ENCODE measurements at regions not wholly inside any gene's neighbourhood (a gene's known extent, or its start where the extent isn't known, plus 50 kb on each side); places are given as distances from the start of the nearest gene placed in this dataset.

- no peak for DNase-seq
Measured at GRCh38 chr9:81480828-81481604, 208.3 kb downstream of the TLE1 start.

DNA sequence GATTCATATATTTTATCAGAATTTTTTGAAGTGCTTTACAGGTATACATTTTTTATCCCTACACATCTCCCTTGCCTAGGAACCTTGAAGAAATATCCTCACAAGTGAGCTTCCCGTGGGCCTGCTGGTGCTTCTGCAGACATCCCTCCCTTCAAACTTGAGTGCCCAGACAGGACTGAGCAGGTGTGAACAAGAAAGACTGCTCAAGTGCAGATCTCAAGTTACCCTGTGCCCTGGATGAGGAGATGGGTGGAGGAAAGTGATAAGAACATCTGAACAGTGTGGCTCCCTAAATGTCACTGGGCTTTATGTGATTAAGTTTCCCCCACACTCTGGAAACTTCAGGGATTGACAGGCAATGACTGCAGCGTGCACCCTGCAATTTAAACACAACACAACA lies 209.8 kb downstream of the TLE1 start:
- no peak for DNase-seq

DNA sequence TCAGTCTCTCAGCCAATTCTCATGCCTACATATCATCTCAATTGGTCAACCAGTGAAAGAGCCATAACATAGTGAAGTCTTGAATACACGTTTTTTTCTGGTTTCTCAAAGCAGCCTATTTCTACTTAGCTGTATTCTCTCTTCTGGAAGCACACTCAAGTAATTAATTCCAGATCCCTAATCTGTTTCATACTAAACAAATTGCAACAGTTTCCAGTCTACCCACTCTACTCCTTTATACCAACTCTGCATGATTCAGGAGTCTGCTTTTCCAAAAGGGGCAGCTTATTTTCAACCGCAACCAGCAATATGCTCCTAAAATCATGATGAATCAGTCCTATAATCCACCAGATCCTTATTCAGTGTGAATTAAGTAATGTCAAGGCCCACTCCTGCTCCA lies 211.7 kb downstream of the TLE1 start:
- peak; percentile 85 for DNase-seq

- peak; percentile 31 for DNase-seq
Measured at GRCh38 chr9:81476813-81477490, 212.4 kb downstream of the TLE1 start.

- DNase-seq = no peak
Measured at GRCh38 chr9:81474792-81475191, 214.6 kb downstream of the TLE1 start.

- no peak for DNase-seq
Measured at GRCh38 chr9:81474125-81474524, 215.2 kb downstream of the TLE1 start.

- DNase-seq = no peak
Measured at GRCh38 chr9:81473708-81474107, 215.6 kb downstream of the TLE1 start.

DNA sequence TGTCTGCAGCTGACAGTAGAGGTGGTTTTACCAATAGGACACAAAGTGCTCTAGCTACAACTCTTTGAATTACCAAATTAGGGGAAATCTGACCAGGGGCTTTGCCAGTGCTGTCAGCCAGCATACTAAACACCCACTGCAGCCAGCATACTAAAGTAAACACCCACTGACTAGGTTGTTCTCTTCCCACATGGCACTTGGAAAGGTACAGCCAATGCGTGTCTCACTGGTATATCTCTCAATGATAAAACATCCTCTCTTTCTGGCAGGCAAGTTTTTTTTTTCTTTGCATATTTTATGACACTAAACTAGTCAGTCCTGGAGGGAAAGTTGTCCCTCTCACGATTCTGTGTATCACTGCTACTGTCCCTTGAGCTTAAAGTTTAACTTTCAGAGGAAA lies 216.1 kb downstream of the TLE1 start:
- DNase-seq = no peak

- no peak for DNase-seq
Measured at GRCh38 chr9:81472701-81473100, 216.6 kb downstream of the TLE1 start.

GRCh38 chr9:81470864-81471263 lies 218.5 kb downstream of the TLE1 start:
- DNase-seq = no peak

DNA sequence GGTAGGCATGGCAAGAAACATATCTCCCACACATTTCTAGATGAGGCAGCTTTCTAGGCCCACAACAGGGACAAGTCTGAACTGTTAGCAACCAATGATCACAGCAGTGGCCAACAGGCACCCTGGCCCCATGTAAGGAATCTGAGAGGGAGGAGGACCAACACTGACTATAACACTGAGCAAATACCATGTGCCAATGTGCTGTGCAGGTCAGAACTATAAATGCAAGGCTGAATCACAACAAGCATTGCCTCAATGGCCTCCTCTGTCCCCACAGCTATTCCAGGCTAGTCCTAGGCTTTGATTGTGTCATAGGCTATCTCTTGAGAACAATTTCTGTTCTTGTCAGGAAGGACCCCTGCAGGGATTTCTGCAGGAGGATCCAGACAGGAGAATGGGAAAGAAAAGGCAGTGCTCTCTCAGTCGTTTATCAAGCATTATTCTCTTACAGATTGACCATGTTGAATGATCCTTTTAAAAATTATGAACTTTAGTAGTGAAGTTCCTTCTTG lies 221.2 kb downstream of the TLE1 start:
- no peak for DNase-seq

- DNase-seq = no peak
Measured at GRCh38 chr9:81466981-81467380, 222.4 kb downstream of the TLE1 start.

DNA sequence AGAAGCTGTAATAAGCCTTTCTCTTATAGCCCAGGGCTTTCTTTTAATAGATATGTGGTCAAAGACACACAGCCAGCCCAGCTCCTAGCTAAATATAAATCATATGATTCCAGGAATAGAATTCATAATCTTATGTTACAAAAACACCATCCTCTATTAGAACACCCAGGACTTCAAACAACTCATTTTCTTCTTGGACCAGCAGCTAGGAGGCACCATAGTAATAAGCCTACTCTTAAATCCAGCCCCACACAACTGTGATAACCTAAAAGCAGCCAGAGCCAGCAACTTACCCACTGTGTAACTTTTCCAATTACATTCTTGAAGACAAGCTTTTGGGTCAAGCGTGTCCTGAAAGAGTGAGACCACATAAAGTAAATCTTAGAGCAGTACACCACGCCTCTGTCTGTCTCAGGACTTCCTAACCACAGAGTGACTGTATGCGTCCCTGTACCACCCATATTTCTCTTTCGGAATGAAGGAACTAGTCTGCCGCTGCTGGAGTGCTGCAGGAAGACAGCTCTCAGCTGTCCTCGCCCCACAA lies 223.8 kb downstream of the TLE1 start:
- DNase-seq = peak; percentile 25

- DNase-seq = peak; percentile 86
Measured at GRCh38 chr9:81462801-81463200, 226.5 kb downstream of the TLE1 start.

DNA sequence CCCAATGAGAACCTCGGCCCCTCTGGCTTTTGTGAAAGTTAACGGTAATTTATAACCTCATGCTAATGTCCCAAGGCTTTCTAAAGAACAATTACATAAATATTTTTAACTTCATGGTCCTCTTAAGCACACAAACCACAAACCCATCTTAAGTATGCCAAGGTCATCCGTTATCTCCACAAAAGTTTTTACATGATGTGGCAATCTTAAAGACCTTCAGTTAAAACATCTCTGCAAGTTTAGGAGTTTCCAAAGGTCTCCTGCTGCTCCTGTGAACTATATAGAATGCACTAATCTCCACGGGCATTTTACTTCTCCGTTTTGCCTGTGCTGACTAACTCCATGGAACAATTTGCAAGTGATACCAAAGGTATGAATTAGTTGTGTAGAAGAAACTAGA lies 228.2 kb downstream of the TLE1 start:
- DNase-seq = peak; percentile 31

DNA sequence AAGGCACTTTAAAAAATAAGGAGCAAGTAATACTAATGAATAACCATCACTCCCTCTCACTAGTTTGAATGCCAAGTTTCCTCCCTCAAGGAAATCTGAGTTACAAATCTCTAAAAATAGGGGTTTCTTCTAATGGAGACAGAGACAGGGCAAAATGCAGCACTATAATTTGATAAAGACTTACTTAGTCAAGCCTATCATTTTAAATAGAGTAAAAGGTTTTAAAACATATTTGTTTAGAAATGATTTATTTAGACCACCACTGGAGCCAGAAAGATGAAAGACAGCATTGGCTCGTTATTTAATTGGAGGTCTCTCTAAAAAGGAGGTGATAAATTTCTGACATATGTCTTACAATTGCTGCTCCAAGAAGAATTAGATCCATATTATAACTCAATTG lies 228.7 kb downstream of the TLE1 start:
- DNase-seq = no peak

DNA sequence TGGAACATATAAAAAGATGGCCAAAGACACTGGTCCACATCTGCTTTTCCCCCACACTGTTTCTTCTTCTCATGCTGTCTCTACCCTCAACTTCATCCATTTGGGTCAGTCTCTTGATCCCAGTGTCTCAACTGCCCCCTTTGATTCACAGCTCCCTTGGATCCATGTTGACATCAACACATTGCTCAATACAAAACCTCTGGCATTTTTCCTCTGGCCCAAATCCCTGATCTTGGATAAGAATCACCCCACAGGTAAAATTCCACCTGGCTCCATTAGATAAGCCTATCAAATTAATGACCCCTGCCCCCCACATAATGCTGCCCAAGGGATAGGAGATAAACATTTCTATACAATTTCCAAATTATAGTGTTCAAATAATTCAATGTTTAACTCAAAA lies 229.8 kb downstream of the TLE1 start:
- no peak for DNase-seq

DNA sequence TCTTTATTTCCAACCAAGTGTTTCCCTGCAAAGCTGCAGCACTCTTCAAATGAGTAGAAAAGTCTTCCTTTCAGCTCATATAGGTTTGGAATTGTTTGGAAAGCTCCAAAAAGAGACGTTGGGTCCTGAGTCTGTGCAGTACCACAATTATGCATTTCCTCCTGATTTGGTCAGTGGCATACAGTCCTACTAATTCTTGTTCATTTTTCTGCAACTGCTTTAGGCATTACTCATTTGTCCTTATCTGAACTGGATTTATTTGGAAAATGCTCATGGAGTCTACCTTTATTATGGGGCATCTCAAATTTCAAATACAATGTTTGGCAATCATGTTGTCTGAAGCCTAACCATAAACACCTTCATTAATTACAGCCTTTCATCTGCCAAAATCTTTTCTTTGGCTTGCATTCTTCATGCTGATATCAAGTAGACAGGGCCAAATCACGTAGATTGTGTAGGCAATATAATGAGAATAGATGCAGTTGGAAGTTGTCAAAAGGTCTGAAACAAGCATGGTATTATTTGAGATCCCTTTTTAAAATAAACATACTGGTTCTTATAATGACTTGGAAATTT lies 232.8 kb downstream of the TLE1 start:
- DNase-seq = peak; percentile 46

GRCh38 chr9:81455462-81456219 lies 233.7 kb downstream of the TLE1 start:
- DNase-seq = no peak

DNA sequence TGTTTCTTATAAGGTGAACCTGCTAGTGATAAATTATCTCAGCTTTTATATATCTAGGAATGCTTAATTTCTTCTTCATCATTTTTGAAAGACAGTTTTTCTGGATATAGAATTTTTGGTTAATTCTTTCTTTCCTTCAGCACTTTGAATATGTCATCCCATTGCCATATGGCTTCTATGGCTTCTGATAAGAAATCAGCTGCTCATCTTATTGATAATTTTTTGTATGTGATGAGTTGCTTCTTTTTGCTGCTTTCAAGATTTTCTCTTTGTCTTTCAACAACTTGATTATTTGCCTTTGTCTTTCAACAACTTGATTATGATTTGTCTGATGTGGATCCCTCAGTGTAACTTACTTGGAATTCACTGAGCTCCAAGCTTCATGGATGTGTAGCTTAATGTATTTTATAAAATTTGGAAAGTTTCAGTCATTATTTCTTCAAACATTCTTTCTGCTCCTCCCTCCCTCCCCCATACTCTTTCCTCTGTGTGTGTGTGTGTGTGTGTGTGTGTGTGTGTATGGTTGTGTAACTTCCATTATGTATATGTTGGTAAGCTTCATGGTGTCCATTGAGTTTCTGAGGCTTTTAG lies 243.9 kb downstream of the TLE1 start:
- no peak for DNase-seq

DNA sequence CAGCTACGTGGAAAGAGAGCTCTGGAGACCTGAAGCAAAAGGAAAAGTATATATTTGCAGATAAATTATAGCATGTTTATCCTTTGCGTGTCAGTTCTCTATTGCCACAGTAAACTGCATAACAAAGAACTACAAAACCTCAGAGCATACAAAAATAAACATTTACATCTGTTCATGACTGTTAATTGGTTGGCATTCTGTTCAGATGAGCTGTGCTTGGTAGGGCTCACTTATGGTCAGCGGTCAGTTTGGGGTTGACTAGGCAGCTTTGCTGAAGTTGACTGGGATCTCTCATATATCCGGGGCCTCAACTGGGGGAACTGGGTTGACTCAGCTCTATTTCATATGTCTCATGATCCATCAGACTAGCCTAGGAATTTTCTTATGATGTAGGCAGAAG lies 257.7 kb downstream of the TLE1 start:
- peak; percentile 73 for DNase-seq

GRCh38 chr9:81430727-81431126 lies 258.6 kb downstream of the TLE1 start:
- peak; percentile 57 for DNase-seq
